Myocyte (in vitro differentiated cells): ENCODE measurements at regions not wholly inside any gene's neighbourhood (a gene's known extent, or its start where the extent isn't known, plus 50 kb on each side); places are given as distances from the start of the nearest gene placed in this dataset.

Source experiments
- DNase-seq: peaks from one replicate; pipeline ENCODE4 v3.0.0-alpha.2; 2012; ENCODE audit warnings: low read depth

DNA sequence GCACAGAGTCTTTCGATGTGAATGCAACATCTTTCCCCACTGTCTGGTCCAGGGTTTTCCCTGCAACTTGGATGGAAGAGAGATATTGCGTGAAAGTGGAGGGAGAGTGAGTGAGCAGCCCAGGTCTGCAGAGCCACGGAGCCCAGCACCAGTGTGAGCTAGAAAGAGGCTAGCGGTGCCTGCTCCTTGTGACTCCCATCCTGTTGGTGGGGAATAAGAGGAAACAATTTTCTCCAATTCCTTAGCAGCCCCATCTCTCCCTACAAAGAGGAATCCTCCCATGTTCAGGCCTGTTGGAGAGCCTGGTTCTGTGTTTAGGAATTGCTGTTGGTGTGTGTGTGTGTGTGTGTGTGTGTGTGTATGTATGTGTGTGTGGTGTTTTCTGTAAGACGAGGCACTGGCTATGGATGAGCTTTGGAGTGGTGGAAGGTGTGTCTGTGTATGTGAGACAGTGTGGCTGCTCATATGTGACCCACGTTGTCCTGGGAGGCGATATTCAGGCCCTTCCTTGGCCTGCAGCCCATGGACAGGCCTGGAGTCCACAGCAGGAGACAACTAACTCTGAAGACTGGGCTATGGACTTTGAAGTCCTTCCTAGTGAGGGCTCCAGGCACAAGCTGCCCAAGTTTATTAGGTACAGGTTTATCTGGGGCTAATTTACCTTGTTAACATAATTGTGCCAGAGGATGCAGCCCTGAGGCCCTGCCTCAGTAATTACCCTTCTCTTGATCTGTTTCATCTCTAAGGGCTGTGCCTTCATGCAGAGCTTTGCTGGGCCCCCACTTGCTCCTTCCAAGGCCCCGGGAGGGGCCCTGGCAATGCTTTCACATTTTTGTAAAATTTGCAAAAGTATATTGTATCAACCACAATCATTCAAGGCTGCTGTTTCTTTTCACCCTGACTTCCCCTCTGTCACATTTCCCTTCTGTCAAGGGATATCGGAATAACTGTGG is 88.6 kb upstream of the HAAO start:
- no peak for DNase-seq

DNA sequence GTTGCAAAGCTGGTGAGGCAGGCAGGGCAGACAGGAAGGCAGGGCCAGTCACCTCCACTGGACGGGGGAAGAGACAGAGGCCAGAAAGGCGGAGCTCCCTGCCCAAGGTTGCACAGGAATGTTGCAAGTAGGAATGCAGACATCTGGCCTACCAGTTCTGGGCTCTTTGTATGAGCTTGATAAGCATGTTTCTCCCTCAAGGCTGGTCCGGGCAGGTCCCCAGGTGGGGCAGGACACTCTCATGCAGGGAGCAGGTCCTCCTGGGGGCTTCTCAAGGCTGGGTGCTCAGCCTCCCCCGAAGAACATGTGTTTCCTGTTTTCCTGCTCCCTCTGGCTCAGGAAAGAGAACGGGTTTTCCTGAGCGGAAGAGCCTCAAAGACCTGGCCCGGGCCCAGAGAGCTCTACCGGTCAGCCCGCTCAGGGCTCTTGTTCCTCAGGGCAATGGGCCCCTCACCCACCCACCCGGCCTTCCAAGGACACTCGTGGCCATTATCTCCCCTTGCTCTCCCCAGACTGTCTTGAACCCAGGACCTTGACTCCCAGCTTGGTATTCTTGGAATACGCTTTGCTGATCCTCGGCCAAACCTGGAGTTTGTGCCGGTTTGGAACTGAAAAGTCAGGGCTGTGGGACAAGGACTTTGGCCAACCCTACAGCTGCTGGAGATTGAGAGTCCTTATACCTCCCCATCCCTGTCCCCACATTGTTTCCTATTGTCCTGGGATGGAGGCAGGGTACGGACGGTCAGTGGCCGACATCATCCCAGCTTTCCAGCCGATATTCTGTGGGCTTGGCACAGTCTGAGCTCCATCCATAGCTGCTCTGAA is 87.7 kb upstream of the HAAO start:
- no peak for DNase-seq

- DNase-seq = no peak
Observed at GRCh38 chr2:42879121-42879705, 86.8 kb upstream of the HAAO start.

- no peak for DNase-seq
Observed at GRCh38 chr2:42878581-42878980, 86.2 kb upstream of the HAAO start.

DNA sequence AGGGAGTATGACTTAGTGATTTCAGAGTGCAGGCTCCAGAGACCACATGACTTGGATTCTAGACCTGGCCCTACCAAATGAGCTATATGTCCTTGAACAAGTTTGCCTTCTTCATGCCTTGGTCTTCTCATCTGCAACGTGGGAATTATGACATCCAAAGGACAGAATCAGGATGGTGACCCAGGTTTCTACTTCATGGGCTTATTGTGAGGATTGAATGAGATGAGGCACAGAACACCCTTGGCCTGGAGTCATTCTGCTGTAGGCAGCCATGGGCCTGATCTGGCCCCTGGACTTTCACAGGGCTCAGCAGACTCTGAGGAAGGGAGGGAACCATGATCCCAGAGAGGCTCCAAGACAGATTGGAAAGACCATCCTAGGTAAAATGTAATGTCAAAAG is 85.6 kb upstream of the HAAO start:
- no peak for DNase-seq

DNA sequence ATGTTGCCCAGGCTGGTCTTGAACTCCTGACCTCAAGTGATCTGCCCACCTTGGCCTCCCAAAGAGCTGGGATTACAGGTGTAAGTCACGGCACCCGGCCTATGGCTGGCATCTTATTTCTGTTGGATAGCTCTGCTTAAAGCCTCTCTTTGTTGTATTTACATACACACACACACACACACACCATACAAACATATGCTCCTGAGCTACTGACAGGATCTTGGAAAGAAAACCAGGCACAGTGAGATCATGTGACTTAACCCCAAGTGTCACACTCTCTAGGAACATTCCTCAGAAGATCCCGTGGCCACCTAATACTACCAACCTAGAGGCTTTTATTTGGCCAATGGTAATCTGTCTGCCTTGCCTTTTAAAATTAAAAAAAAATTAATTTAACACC is 85.1 kb upstream of the HAAO start:
- no peak for DNase-seq

DNA sequence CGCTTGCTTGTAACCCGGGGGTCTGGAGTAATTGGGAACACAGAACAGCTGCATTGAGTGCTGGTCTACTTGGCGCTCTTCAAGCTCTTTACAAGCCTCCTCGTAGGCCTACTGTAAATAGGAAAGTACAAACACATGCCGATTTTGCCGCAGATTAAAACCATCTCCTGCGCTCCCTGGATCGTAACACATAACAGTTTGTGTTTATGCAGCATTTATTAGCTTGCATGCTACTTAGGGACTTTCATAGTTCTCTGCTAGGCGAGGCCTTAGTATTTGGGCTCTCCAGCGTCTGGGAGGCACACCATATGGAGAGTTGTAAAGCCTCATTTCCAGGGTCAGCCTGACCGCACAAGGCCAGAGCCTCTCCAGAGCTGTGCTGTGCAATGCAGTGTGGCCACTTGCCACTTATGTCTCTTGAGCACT is 84.0 kb upstream of the HAAO start:
- DNase-seq = no peak

DNA sequence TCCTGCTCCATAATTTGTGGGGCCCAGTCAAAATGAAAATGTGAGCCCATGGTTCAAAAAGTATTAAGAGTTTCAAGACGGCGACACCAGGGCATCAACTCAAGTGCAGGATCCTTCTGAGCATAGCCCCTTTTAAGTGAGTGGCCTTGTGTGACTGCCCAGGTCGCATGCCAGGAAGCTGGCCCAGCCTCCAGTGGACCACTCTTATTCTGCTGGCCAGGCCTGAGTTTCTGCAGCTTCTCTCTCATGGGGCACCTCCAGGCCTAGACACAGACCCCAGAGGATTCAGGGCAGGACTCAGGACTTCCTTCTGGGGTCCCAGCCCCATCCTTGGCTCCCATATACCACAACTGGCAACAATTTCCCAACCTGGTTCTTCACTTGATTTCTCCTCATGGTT is 83.5 kb upstream of the HAAO start:
- no peak for DNase-seq

- DNase-seq = no peak
Observed at GRCh38 chr2:42874949-42875801, 82.8 kb upstream of the HAAO start.

DNA sequence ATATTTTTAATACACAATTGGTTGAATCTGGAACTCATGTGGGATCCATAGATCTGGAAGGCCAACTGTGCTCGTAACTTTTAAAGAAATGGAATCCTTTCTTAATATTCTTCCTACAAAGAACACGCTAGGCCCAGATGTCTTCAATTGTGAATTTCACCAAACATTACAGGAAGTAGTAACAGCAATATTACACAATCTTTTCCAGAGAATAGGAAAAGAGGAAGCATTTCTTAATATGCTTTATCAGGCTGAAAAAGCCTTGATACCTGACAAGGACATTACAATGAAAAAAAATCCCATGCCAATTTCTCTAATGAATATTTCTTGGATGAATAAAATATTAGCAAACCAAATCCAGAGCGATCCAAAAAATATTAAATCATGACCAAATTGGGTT is 80.3 kb upstream of the HAAO start:
- DNase-seq = no peak

GRCh38 chr2:42871372-42871771 is 79.0 kb upstream of the HAAO start:
- no peak for DNase-seq

- no peak for DNase-seq
Observed at GRCh38 chr2:42868874-42869273, 76.5 kb upstream of the HAAO start.

GRCh38 chr2:42868096-42868495 is 75.7 kb upstream of the HAAO start:
- DNase-seq = no peak

DNA sequence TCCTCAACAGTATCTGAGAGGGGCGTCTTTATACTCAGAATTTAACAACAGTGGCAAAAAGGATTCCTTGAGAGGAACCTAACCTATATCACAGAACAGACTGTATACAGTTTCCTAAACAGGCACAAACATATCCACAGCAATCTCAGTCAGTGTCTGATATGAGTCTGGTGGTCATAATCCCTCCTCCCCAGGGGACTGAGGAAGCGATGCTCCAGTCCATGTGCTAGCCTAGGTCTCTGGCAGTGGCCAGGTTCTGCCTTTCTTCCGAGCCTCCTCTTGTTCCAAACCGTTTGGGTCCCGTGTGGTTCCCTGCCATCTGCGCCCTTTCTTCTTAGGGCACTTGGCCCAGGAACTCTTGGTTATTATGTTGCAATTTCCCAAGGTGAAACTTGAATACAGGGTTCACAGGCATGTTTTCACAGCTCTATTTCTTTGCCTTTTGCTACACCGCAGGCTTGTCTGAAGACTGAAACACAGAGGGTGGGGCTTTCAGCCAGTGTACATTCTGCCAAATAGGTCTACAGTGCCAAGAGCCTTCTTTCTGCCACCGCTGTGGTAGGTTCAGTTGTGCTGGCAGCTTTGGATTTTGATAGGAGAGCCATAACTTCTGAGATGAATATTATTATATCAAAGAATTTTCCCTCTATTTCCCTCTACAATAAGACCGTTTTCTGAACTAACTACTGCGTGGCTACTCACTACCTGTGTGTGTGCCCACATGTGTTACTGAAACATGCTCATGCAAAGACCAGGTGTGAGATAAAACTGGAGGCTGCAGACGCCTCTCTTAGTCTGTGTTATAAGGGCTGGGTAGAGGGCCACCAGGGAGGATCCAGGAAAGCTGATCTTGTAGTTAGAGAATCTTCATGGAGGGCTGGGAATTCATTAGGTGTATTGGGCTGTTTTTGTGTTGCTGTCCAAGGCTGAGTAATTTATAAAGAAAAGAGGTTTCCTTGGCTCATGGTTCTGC is 75.0 kb upstream of the HAAO start:
- DNase-seq = no peak

GRCh38 chr2:42865884-42866881 is 73.8 kb upstream of the HAAO start:
- DNase-seq = no peak

- DNase-seq = no peak
Observed at GRCh38 chr2:42864641-42865280, 72.4 kb upstream of the HAAO start.

DNA sequence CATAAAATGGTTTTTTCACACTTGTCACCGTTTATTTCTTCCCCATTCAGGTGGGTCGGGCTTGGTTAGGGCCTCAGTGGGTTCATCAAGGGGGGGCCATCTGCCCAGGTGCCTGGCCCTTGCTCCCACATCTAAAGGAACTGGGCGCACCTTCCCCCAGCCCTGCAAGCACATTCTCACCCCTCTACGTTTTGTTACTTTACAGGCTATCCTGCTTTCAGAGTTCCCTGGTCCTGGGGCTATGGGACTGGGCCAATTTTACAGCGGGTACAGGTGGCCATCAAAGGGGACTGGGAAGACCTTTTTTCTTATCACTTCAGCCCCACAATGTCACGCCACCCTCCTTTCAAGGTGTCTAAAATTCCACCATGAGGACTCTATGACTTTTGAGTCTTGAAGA is 71.8 kb upstream of the HAAO start:
- no peak for DNase-seq

- no peak for DNase-seq
Observed at GRCh38 chr2:42863751-42864150, 71.4 kb upstream of the HAAO start.
